Transverse colon (tissue), 3 donors: ENCODE measurements at regions not wholly inside any gene's neighbourhood (a gene's known extent, or its start where the extent isn't known, plus 50 kb on each side); places are given as distances from the start of the nearest gene placed in this dataset.

Source experiments
- CTCF ChIP-seq, 5 experiments: fragments of 200-600 bp in 3 of 5; fragments of 450-650 bp in 2 of 5; sonication (generic) in 3 of 5; IDR thresholded peaks; 1 replicate in 2 of 5; 2 replicates in 3 of 5; pipeline ENCODE4 v1.5.1; 2016 to 2017; ENCODE audit warnings: antibody characterized with exemption in 5 of 5, inconsistent platforms in 3 of 5, mild to moderate bottlenecking in 2 of 5, moderate library complexity in 1 of 5
- POLR2A ChIP-seq: fragments of 450-650 bp; IDR thresholded peaks from one replicate; pipeline ENCODE4 v1.6.1; 2016; ENCODE audit warnings: antibody characterized with exemption, mild to moderate bottlenecking, moderate library complexity

GRCh38 chr3:162521669-162522068, 1025.1 kb downstream of the OTOL1 start:
- no peak for TF ChIP-seq POLR2A
- no peak for TF ChIP-seq CTCF (IDR thresholded peaks at IDR 0.05)
